GM23338 (cell line): ENCODE measurements at regions not wholly inside any gene's neighbourhood (a gene's known extent, or its start where the extent isn't known, plus 50 kb on each side); places are given as distances from the start of the nearest gene placed in this dataset.

ENCODE experiments used
- ATAC-seq: fragments of 200-7000 bp; cut with Tn5 transposase; 3 replicates; pipeline ENCODE4 v1.9.1; 2020
- DNase-seq: peaks from one replicate; pipeline ENCODE4 v3.0.0-alpha.2; 2015; ENCODE audit warnings: low spot score
- H2AFZ ChIP-seq: fragments of 200-600 bp; sonication (generic); 2 replicates; pipeline ENCODE4 v1.8.0; 2016; ENCODE audit warnings: antibody characterized with exemption, mild to moderate bottlenecking, moderate library complexity
- H3F3A ChIP-seq: fragments of 200-600 bp; sonication (generic); replicated peaks from 2 replicates; pipeline ENCODE4 v1.8.0; 2017; ENCODE audit warnings: antibody characterized with exemption, mixed run types, low read depth
- H3K27ac ChIP-seq: fragments of 200-600 bp; sonication (generic); 2 replicates; pipeline ENCODE4 v1.6.1; 2016; ENCODE audit warnings: low read depth
- H3K27me3 ChIP-seq: fragments of 200-600 bp; sonication (generic); 2 replicates; pipeline ENCODE4 v1.8.0; 2016; ENCODE audit warnings: mild to moderate bottlenecking, mixed run types, moderate library complexity; ENCODE audit not compliant: insufficient read depth
- H3K36me3 ChIP-seq: fragments of 200-600 bp; sonication (generic); 2 replicates; pipeline ENCODE4 v1.8.0; 2016; ENCODE audit warnings: mild to moderate bottlenecking; ENCODE audit not compliant: insufficient read depth
- H3K4me1 ChIP-seq: fragments of 200-600 bp; sonication (generic); 2 replicates; pipeline ENCODE4 v1.8.0; 2016; ENCODE audit warnings: mild to moderate bottlenecking, moderate library complexity; ENCODE audit not compliant: insufficient read depth
- H3K4me2 ChIP-seq: fragments of 200-600 bp; sonication (generic); 2 replicates; pipeline ENCODE4 v1.7.1; 2017; ENCODE audit warnings: mixed run types
- H3K4me3 ChIP-seq: fragments of 200-600 bp; sonication (generic); 2 replicates; pipeline ENCODE4 v1.6.1; 2016; ENCODE audit warnings: mixed run types
- H3K79me2 ChIP-seq: fragments of 200-600 bp; sonication (generic); replicated peaks from 2 replicates; pipeline ENCODE4 v1.8.0; 2017; ENCODE audit warnings: mild to moderate bottlenecking; ENCODE audit not compliant: insufficient read depth
- H3K9me2 ChIP-seq: fragments of 200-600 bp; sonication (generic); 2 replicates; pipeline ENCODE4 v1.8.0; 2017; ENCODE audit not compliant: insufficient read depth
- H4K20me1 ChIP-seq: fragments of 200-600 bp; sonication (generic); replicated peaks from 2 replicates; pipeline ENCODE4 v1.8.0; 2017; ENCODE audit warnings: mild to moderate bottlenecking; ENCODE audit not compliant: insufficient read depth
- H3K27ac Mint-ChIP-seq: 2 replicates; pipeline ENCODE4 v1.8.0; 2020; ENCODE audit warnings: inconsistent platforms, mild to moderate bottlenecking, moderate library complexity, mixed read lengths
- H3K27me3 Mint-ChIP-seq: 3 replicates; pipeline ENCODE4 v1.8.0; 2022; ENCODE audit warnings: low read depth, mild to moderate bottlenecking, moderate library complexity, mixed read lengths, inconsistent platforms; ENCODE audit not compliant: insufficient read depth, poor library complexity
- H3K36me3 Mint-ChIP-seq: 3 replicates; pipeline ENCODE4 v1.8.0; 2021; ENCODE audit warnings: low read depth, mild to moderate bottlenecking, inconsistent platforms, moderate library complexity, mixed read lengths
- H3K4me1 Mint-ChIP-seq: 3 replicates; pipeline ENCODE4 v1.8.0; 2020; ENCODE audit warnings: mild to moderate bottlenecking, inconsistent platforms, mixed read lengths
- H3K4me3 Mint-ChIP-seq: 3 replicates; pipeline ENCODE4 v1.8.0; 2021; ENCODE audit warnings: moderate library complexity, mild to moderate bottlenecking, inconsistent platforms, mixed read lengths
- H3K9me3 Mint-ChIP-seq: 3 replicates; pipeline ENCODE4 v1.8.0; 2020; ENCODE audit warnings: moderate library complexity, mild to moderate bottlenecking, inconsistent platforms, mixed read lengths
- CREB1 ChIP-seq: fragments of 250-450 bp; sonication (Bioruptor Pico); IDR thresholded peaks from 2 replicates; pipeline ENCODE4 v1.5.0; 2020; ENCODE audit warnings: low read depth, mild to moderate bottlenecking, moderate library complexity
- ETS1 ChIP-seq: IDR thresholded peaks from 2 replicates; pipeline ENCODE4 v1.6.1; 2016; ENCODE audit warnings: antibody characterized with exemption
- EZH2 ChIP-seq: fragments of 200-600 bp; sonication (generic); IDR thresholded peaks from one replicate; pipeline ENCODE4 v1.8.0; 2017; ENCODE audit warnings: antibody characterized with exemption, mild to moderate bottlenecking, low read depth; ENCODE audit not compliant: unreplicated experiment
- EZH2phosphoT487 ChIP-seq: fragments of 200-600 bp; sonication (generic); IDR thresholded peaks from one replicate; pipeline ENCODE4 v1.8.1; 2018; ENCODE audit warnings: antibody characterized with exemption; ENCODE audit not compliant: unreplicated experiment
- JUNB ChIP-seq: IDR thresholded peaks from one replicate; pipeline ENCODE4 v1.6.1; 2016; ENCODE audit warnings: antibody characterized with exemption; ENCODE audit not compliant: unreplicated experiment
- NANOG ChIP-seq: IDR thresholded peaks from 2 replicates; pipeline ENCODE4 v1.6.1; 2016; ENCODE audit warnings: antibody characterized with exemption, borderline replicate concordance
- POLR2AphosphoS5 ChIP-seq: IDR thresholded peaks from 2 replicates; pipeline ENCODE4 v1.6.1; 2016; ENCODE audit warnings: antibody characterized with exemption, low read depth
- REST ChIP-seq: IDR thresholded peaks from one replicate; pipeline ENCODE4 v1.6.1; 2018; ENCODE audit warnings: antibody characterized with exemption; ENCODE audit not compliant: unreplicated experiment
- STAT1 ChIP-seq: IDR thresholded peaks from one replicate; pipeline ENCODE4 v1.6.1; 2016; ENCODE audit warnings: antibody characterized with exemption; ENCODE audit not compliant: unreplicated experiment
- ZNF114 ChIP-seq: fragments of 250-450 bp; sonication (Bioruptor Pico); IDR thresholded peaks from 2 replicates; pipeline ENCODE4 v1.5.0; 2020; ENCODE audit warnings: mild to moderate bottlenecking, moderate library complexity
- ZNF331 ChIP-seq: fragments of 250-450 bp; sonication (Bioruptor Pico); IDR thresholded peaks from 2 replicates; pipeline ENCODE4 v1.5.0; 2020; ENCODE audit warnings: low read depth, mild to moderate bottlenecking, moderate library complexity
- TF ChIP-seq, protein P1 (sequence below), 2 experiments: fragments of 200-600 bp in 1 of 2; sonication (generic) in 1 of 2; conservative IDR thresholded peaks; 2 replicates each; pipeline versions ENCODE4 v1.5.1 to v1.6.1; 2016 to 2017; ENCODE audit warnings: antibody characterized with exemption in 2 of 2, low read depth in 2 of 2, mild to moderate bottlenecking in 2 of 2, moderate library complexity in 1 of 2
- TF ChIP-seq, protein P2 (sequence below): fragments of 250-450 bp; sonication (Bioruptor Pico); IDR thresholded peaks from 2 replicates; pipeline ENCODE4 v1.5.0; 2020; ENCODE audit warnings: mild to moderate bottlenecking, moderate library complexity

- Histone ChIP-seq H3F3A (no peaks in the 10 kb centered on the region), H3K27me3 (no peaks in the 10 kb centered on the region), H3K27ac (no peak overlapping the region), H4K20me1 (no peaks in the 10 kb centered on the region), H2AFZ (no peak overlapping the region), H3K4me2 (no peak overlapping the region), H3K4me1 (peaks cover 23% of the 10 kb centered on the region), H3K36me3 (no peaks in the 10 kb centered on the region), H3K79me2 (no peaks in the 10 kb centered on the region), H3K9me2 (peaks cover 6% of the 10 kb centered on the region; the same call in 1 of the 2 replicates), H3K4me3 (no peak overlapping the region)
- Mint-ChIP-seq H3K36me3 (peaks cover 14% of the 10 kb centered on the region; the same call in 2 of the 3 replicates), H3K4me3 (no peak overlapping the region), H3K9me3 (peaks cover 5% of the 10 kb centered on the region; the same call in 1 of the 3 replicates), H3K4me1 (peaks cover 32% of the 10 kb centered on the region), H3K27me3 (peaks cover 3% of the 10 kb centered on the region), H3K27ac (no peak overlapping the region; the same call in 1 of the 2 replicates)
- ATAC-seq (no peak), DNase-seq (no peak)
- no peak for TF ChIP-seq ETS1
- TF ChIP-seq REST: no peak
- TF ChIP-seq ZNF331 (CRISPR knock-in tag): no peak
- TF ChIP-seq ZNF114 (CRISPR knock-in tag): no peak
- TF ChIP-seq EZH2phosphoT487: no peak
- TF ChIP-seq STAT1: no peak
- no peak for TF ChIP-seq JUNB
- TF ChIP-seq POLR2AphosphoS5: no peak
- TF ChIP-seq, protein P1, sequence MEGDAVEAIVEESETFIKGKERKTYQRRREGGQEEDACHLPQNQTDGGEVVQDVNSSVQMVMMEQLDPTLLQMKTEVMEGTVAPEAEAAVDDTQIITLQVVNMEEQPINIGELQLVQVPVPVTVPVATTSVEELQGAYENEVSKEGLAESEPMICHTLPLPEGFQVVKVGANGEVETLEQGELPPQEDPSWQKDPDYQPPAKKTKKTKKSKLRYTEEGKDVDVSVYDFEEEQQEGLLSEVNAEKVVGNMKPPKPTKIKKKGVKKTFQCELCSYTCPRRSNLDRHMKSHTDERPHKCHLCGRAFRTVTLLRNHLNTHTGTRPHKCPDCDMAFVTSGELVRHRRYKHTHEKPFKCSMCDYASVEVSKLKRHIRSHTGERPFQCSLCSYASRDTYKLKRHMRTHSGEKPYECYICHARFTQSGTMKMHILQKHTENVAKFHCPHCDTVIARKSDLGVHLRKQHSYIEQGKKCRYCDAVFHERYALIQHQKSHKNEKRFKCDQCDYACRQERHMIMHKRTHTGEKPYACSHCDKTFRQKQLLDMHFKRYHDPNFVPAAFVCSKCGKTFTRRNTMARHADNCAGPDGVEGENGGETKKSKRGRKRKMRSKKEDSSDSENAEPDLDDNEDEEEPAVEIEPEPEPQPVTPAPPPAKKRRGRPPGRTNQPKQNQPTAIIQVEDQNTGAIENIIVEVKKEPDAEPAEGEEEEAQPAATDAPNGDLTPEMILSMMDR (conservative IDR thresholded peaks at IDR 0.05; ENCODE audit: low read depth in 2 of 2): no peak
- no peak for TF ChIP-seq NANOG
- TF ChIP-seq, protein P2, sequence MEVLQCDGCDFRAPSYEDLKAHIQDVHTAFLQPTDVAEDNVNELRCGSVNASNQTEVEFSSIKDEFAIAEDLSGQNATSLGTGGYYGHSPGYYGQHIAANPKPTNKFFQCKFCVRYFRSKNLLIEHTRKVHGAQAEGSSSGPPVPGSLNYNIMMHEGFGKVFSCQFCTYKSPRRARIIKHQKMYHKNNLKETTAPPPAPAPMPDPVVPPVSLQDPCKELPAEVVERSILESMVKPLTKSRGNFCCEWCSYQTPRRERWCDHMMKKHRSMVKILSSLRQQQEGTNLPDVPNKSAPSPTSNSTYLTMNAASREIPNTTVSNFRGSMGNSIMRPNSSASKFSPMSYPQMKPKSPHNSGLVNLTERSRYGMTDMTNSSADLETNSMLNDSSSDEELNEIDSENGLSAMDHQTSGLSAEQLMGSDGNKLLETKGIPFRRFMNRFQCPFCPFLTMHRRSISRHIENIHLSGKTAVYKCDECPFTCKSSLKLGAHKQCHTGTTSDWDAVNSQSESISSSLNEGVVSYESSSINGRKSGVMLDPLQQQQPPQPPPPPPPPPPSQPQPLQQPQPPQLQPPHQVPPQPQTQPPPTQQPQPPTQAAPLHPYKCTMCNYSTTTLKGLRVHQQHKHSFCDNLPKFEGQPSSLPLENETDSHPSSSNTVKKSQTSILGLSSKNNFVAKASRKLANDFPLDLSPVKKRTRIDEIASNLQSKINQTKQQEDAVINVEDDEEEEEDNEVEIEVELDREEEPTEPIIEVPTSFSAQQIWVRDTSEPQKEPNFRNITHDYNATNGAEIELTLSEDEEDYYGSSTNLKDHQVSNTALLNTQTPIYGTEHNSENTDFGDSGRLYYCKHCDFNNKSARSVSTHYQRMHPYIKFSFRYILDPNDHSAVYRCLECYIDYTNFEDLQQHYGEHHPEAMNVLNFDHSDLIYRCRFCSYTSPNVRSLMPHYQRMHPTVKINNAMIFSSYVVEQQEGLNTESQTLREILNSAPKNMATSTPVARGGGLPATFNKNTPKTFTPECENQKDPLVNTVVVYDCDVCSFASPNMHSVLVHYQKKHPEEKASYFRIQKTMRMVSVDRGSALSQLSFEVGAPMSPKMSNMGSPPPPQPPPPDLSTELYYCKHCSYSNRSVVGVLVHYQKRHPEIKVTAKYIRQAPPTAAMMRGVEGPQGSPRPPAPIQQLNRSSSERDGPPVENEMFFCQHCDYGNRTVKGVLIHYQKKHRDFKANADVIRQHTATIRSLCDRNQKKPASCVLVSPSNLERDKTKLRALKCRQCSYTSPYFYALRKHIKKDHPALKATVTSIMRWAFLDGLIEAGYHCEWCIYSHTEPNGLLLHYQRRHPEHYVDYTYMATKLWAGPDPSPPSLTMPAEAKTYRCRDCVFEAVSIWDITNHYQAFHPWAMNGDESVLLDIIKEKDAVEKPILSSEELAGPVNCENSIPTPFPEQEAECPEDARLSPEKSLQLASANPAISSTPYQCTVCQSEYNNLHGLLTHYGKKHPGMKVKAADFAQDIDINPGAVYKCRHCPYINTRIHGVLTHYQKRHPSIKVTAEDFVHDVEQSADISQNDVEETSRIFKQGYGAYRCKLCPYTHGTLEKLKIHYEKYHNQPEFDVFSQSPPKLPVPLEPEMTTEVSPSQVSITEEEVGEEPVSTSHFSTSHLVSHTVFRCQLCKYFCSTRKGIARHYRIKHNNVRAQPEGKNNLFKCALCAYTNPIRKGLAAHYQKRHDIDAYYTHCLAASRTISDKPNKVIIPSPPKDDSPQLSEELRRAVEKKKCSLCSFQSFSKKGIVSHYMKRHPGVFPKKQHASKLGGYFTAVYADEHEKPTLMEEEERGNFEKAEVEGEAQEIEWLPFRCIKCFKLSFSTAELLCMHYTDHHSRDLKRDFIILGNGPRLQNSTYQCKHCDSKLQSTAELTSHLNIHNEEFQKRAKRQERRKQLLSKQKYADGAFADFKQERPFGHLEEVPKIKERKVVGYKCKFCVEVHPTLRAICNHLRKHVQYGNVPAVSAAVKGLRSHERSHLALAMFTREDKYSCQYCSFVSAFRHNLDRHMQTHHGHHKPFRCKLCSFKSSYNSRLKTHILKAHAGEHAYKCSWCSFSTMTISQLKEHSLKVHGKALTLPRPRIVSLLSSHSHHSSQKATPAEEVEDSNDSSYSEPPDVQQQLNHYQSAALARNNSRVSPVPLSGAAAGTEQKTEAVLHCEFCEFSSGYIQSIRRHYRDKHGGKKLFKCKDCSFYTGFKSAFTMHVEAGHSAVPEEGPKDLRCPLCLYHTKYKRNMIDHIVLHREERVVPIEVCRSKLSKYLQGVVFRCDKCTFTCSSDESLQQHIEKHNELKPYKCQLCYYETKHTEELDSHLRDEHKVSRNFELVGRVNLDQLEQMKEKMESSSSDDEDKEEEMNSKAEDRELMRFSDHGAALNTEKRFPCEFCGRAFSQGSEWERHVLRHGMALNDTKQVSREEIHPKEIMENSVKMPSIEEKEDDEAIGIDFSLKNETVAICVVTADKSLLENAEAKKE (CRISPR knock-in tag): no peak
- TF ChIP-seq CREB1 (CRISPR knock-in tag): no peak
- TF ChIP-seq EZH2: no peak
These were observed 277.3 kb downstream of the SLC16A7 start for GRCh38 chr12:59873136-59873535.
